ENCODE measurements at regions not wholly inside any gene's neighbourhood (a gene's known extent, or its start where the extent isn't known, plus 50 kb on each side); places are given as distances from the start of the nearest gene placed in this dataset.

- TF ChIP-seq POLR2AphosphoS5 (IDR thresholded peaks at IDR 0.05): no peak
- no peak for TF ChIP-seq POLR2A (IDR thresholded peaks at IDR 0.05)
These were observed 61.4 kb upstream of the LGALSL start for GRCh38 chr2:64392529-64392928.

Data from gastroesophageal sphincter (tissue), 2 donors.